Gastroesophageal sphincter (tissue), 3 donors: ENCODE measurements at regions not wholly inside any gene's neighbourhood (a gene's known extent, or its start where the extent isn't known, plus 50 kb on each side); places are given as distances from the start of the nearest gene placed in this dataset.

Experiments used
- CTCF ChIP-seq, 4 experiments: fragments of 200-600 bp in 2 of 4; fragments of 450-650 bp in 2 of 4; sonication (generic) in 1 of 4; IDR thresholded peaks; one replicate each; pipeline ENCODE4 v1.5.1; 2017 to 2019; ENCODE audit warnings: antibody characterized with exemption in 4 of 4, mild to moderate bottlenecking in 2 of 4, moderate library complexity in 2 of 4
- POLR2A ChIP-seq, 2 donors: fragments of 450-650 bp; IDR thresholded peaks; one replicate each; pipeline ENCODE4 v1.6.1; 2017; ENCODE audit warnings: antibody characterized with exemption in 2 of 2, mild to moderate bottlenecking in 2 of 2, moderate library complexity in 1 of 2

GRCh38 chr14:80101835-80102234 lies 109.5 kb downstream of the DIO2 start:
- no peak for TF ChIP-seq CTCF (IDR thresholded peaks at IDR 0.05)
- no peak for TF ChIP-seq POLR2A (IDR thresholded peaks at IDR 0.05)
